HepG2 (cell line): ENCODE measurements at regions not wholly inside any gene's neighbourhood (a gene's known extent, or its start where the extent isn't known, plus 50 kb on each side); places are given as distances from the start of the nearest gene placed in this dataset.
A peak's percentile ranks its signal among the peaks of the same experiment; 100 is the strongest.

Source experiments
- CHCHD3 ChIP-seq: sonication (generic); formaldehyde crosslinking; IDR thresholded peaks from 2 replicates; pipeline ENCODE4 v1.8.0; 2022; ENCODE audit warnings: mild to moderate bottlenecking, missing genetic modification reagents, moderate library complexity
- ELF4 ChIP-seq: sonication (generic); formaldehyde crosslinking; IDR thresholded peaks from 2 replicates; pipeline ENCODE4 v1.5.0; 2020; ENCODE audit warnings: missing genetic modification reagents, mild to moderate bottlenecking, moderate library complexity, borderline replicate concordance
- HIC2 ChIP-seq: sonication (generic); formaldehyde crosslinking; IDR thresholded peaks from 2 replicates; pipeline ENCODE4 v1.9.0; 2022; ENCODE audit warnings: low read depth, missing genetic modification reagents
- HIVEP1 ChIP-seq: sonication (generic); formaldehyde crosslinking; IDR thresholded peaks from 2 replicates; pipeline ENCODE4 v1.4.0; 2020; ENCODE audit warnings: mild to moderate bottlenecking, missing genetic modification reagents
- KDM5A ChIP-seq: fragments of 200-600 bp; sonication (generic); IDR thresholded peaks from 2 replicates; pipeline ENCODE4 v1.7.0; 2018; ENCODE audit warnings: antibody characterized with exemption, mild to moderate bottlenecking, low read length, borderline replicate concordance
- NFKB2 ChIP-seq: sonication (generic); formaldehyde crosslinking; IDR thresholded peaks from 2 replicates; pipeline ENCODE4 v1.4.0; 2020; ENCODE audit warnings: missing genetic modification reagents, borderline replicate concordance
- SP4 ChIP-seq: sonication (generic); formaldehyde crosslinking; IDR thresholded peaks from 2 replicates; pipeline ENCODE4 v1.8.1; 2023; ENCODE audit warnings: mild to moderate bottlenecking, missing genetic modification reagents
- SP5 ChIP-seq: IDR thresholded peaks from 2 replicates; pipeline ENCODE4 v1.6.1; 2016; ENCODE audit warnings: low read depth, borderline replicate concordance
- THYN1 ChIP-seq: sonication (generic); formaldehyde crosslinking; IDR thresholded peaks from 2 replicates; pipeline ENCODE4 v1.8.1; 2023; ENCODE audit warnings: low read depth, mild to moderate bottlenecking, moderate library complexity, missing genetic modification reagents, borderline replicate concordance
- TP53 ChIP-seq: sonication (generic); formaldehyde crosslinking; conservative IDR thresholded peaks from 2 replicates; pipeline ENCODE4 v1.4.0; 2020; ENCODE audit warnings: missing genetic modification reagents
- ZBTB25 ChIP-seq: IDR thresholded peaks from 2 replicates; pipeline ENCODE4 v1.6.1; 2018; ENCODE audit warnings: missing genetic modification reagents
- ZMAT3 ChIP-seq: sonication (generic); formaldehyde crosslinking; conservative IDR thresholded peaks from 2 replicates; pipeline ENCODE4 v1.7.0; 2021; ENCODE audit warnings: missing genetic modification reagents
- ZNF34 ChIP-seq: sonication (generic); formaldehyde crosslinking; IDR thresholded peaks from 2 replicates; pipeline ENCODE4 v1.4.0; 2020; ENCODE audit warnings: mild to moderate bottlenecking, missing genetic modification reagents, borderline replicate concordance
- ZNF558 ChIP-seq: sonication (generic); formaldehyde crosslinking; IDR thresholded peaks from 2 replicates; pipeline ENCODE4 v1.9.0; 2022; ENCODE audit warnings: mild to moderate bottlenecking, missing genetic modification reagents, borderline replicate concordance
- ZNF605 ChIP-seq: sonication (generic); formaldehyde crosslinking; IDR thresholded peaks from 2 replicates; pipeline ENCODE4 v1.8.0; 2022; ENCODE audit warnings: mild to moderate bottlenecking, missing genetic modification reagents
- ZSCAN12 ChIP-seq: sonication (generic); formaldehyde crosslinking; IDR thresholded peaks from 2 replicates; pipeline ENCODE4 v1.9.0; 2021; ENCODE audit warnings: mild to moderate bottlenecking, missing genetic modification reagents
- TF ChIP-seq, protein P1 (sequence below): sonication (generic); formaldehyde crosslinking; IDR thresholded peaks from 2 replicates; pipeline ENCODE4 v1.4.0; 2020; ENCODE audit warnings: missing genetic modification reagents
- TF ChIP-seq, protein P2 (sequence below): sonication (generic); formaldehyde crosslinking; IDR thresholded peaks from 2 replicates; pipeline ENCODE4 v1.4.0; 2020; ENCODE audit warnings: missing genetic modification reagents; ENCODE audit errors: not compliant biosample characterization
- TF ChIP-seq, protein P3 (sequence below): sonication (generic); formaldehyde crosslinking; IDR thresholded peaks from 2 replicates; pipeline ENCODE4 v1.8.0; 2022; ENCODE audit warnings: mild to moderate bottlenecking, missing genetic modification reagents; ENCODE audit not compliant: insufficient replicate concordance

- TF ChIP-seq, protein P1, sequence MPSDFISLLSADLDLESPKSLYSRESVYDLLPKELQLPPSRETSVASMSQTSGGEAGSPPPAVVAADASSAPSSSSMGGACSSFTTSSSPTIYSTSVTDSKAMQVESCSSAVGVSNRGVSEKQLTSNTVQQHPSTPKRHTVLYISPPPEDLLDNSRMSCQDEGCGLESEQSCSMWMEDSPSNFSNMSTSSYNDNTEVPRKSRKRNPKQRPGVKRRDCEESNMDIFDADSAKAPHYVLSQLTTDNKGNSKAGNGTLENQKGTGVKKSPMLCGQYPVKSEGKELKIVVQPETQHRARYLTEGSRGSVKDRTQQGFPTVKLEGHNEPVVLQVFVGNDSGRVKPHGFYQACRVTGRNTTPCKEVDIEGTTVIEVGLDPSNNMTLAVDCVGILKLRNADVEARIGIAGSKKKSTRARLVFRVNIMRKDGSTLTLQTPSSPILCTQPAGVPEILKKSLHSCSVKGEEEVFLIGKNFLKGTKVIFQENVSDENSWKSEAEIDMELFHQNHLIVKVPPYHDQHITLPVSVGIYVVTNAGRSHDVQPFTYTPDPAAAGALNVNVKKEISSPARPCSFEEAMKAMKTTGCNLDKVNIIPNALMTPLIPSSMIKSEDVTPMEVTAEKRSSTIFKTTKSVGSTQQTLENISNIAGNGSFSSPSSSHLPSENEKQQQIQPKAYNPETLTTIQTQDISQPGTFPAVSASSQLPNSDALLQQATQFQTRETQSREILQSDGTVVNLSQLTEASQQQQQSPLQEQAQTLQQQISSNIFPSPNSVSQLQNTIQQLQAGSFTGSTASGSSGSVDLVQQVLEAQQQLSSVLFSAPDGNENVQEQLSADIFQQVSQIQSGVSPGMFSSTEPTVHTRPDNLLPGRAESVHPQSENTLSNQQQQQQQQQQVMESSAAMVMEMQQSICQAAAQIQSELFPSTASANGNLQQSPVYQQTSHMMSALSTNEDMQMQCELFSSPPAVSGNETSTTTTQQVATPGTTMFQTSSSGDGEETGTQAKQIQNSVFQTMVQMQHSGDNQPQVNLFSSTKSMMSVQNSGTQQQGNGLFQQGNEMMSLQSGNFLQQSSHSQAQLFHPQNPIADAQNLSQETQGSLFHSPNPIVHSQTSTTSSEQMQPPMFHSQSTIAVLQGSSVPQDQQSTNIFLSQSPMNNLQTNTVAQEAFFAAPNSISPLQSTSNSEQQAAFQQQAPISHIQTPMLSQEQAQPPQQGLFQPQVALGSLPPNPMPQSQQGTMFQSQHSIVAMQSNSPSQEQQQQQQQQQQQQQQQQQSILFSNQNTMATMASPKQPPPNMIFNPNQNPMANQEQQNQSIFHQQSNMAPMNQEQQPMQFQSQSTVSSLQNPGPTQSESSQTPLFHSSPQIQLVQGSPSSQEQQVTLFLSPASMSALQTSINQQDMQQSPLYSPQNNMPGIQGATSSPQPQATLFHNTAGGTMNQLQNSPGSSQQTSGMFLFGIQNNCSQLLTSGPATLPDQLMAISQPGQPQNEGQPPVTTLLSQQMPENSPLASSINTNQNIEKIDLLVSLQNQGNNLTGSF (CRISPR knock-in tag), result 0 out of 2 replicates have a peak, but pooled peaks have one; percentile 32
- TF ChIP-seq ZNF34 (CRISPR knock-in tag) (no peak), HIVEP1 (no peak), THYN1 (CRISPR knock-in tag) (no peak), SP5 (CRISPR knock-in tag) (peak; percentile 12; the same call in 1 of the 2 replicates), KDM5A (no peak), ZBTB25 (CRISPR knock-in tag) (peak; percentile 62), SP4 (CRISPR knock-in tag) (no peak), ZNF605 (no peak), CHCHD3 (CRISPR knock-in tag) (no peak), ZNF558 (CRISPR knock-in tag) (no peak), TP53 (CRISPR knock-in tag) (no peak), ZSCAN12 (no peak), NFKB2 (peak; percentile 50; the same call in 1 of the 2 replicates), ELF4 (CRISPR knock-in tag) (no peak), ZMAT3 (CRISPR knock-in tag) (no peak), HIC2 (0 out of 2 replicates have a peak, but pooled peaks have one; percentile 23)
- TF ChIP-seq, protein P2, sequence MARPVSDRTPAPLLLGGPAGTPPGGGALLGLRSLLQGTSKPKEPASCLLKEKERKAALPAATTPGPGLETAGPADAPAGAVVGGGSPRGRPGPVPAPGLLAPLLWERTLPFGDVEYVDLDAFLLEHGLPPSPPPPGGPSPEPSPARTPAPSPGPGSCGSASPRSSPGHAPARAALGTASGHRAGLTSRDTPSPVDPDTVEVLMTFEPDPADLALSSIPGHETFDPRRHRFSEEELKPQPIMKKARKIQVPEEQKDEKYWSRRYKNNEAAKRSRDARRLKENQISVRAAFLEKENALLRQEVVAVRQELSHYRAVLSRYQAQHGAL, result no peak
- TF ChIP-seq, protein P3, sequence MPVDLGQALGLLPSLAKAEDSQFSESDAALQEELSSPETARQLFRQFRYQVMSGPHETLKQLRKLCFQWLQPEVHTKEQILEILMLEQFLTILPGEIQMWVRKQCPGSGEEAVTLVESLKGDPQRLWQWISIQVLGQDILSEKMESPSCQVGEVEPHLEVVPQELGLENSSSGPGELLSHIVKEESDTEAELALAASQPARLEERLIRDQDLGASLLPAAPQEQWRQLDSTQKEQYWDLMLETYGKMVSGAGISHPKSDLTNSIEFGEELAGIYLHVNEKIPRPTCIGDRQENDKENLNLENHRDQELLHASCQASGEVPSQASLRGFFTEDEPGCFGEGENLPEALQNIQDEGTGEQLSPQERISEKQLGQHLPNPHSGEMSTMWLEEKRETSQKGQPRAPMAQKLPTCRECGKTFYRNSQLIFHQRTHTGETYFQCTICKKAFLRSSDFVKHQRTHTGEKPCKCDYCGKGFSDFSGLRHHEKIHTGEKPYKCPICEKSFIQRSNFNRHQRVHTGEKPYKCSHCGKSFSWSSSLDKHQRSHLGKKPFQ (CRISPR knock-in tag), result no peak
These were observed 101.9 kb downstream of the QRSL1 start (continued) for GRCh38 chr6:106731144-106731842.
